DMS79 treated with DMSO at 0.1 percent for 48 hours (cell line): ENCODE measurements at regions not wholly inside any gene's neighbourhood (a gene's known extent, or its start where the extent isn't known, plus 50 kb on each side); places are given as distances from the start of the nearest gene placed in this dataset.
"Not testable (repeated sequence)": the region's sequence is repeated elsewhere in the genome, so short reads cannot be mapped to it uniquely, and the experiment has no call there.

Source experiments
- DNase-seq: peaks from one replicate; lab custom pipeline; 2025; lab: John Stamatoyannopoulos, UW

- no peak for DNase-seq
Measured at GRCh38 chr7:153087498-153087897, 327.9 kb downstream of the ACTR3B start.

- DNase-seq: no peak
Measured at GRCh38 chr7:153088601-153089000, 329.0 kb downstream of the ACTR3B start.

DNA sequence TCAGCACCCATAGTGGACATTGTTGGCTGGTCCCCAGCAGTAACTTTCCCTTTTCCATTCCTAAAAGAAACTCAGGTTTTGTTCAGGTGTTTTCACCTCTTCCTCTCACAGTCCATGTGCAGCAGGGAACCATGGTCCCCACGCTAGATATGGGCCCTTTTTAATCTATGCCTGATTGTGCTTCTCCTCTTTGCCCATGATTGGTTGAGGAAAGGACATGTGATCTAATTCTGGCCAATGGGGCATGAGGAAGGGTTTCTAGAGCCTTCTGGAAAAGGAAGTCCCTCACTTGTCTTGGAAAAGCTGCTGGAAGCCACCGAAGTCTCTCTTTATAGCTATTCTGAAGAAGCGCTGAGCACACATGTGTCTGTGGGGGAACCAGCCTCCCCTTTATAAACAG, 330.7 kb downstream of the ACTR3B start:
- no peak for DNase-seq

- DNase-seq: no peak
Measured at GRCh38 chr7:153090764-153091163, 331.2 kb downstream of the ACTR3B start.

DNA sequence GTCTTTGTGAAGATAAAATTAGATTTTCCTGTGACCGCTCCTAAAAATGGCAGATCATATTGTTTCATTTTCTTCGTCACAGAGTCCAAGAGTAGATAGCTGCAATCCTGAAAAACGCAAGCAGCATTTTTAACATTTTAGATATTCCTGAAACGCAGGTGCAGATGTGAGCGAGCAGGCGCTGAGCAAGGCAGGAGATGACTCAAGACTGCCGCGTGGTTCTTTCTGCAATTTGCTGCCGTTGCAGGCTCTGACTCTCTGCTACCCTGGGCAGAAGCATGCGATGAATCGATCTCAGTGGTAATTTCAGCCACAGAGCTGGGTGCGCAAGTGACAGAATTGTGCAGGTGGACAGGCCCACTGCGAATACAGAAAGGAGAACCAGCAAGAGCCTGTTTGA, 331.9 kb downstream of the ACTR3B start:
- DNase-seq: no peak

DNA sequence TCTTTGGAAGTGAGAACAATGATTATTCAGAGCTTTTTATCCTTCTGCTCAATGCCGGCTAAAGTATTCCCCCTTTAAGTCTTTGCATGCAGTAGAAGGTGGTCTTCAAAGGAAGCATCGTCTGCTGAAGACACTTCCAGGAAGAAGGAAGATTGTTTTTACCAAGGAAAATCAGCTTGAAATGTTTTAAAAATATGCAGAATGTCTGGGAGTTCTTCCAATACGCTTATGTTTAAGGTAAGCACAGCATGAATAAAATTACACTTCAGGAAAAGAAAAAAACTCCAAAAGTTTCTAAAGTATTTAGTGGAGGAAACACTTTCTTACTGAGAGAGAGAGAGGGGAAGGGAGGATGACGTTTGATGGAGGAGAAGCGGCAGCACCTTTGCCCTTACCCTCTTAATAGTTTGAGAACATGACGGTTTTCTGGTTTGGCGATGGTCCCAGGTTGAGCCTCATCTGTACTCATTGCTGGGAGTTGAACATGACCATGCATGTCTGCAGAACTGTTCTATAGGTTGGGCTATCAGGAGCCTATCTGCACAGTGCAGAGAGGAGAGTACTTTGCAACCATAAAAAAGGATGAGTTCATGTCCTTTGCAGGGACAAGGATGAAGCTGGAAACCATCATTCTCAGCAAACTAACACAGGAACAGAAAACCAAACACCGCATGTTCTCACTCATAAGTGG, 338.1 kb downstream of the ACTR3B start:
- no peak for DNase-seq

- no peak for DNase-seq
Measured at GRCh38 chr7:153099235-153099634, 339.7 kb downstream of the ACTR3B start.

GRCh38 chr7:153100691-153101237, 341.2 kb downstream of the ACTR3B start:
- DNase-seq: no peak

DNA sequence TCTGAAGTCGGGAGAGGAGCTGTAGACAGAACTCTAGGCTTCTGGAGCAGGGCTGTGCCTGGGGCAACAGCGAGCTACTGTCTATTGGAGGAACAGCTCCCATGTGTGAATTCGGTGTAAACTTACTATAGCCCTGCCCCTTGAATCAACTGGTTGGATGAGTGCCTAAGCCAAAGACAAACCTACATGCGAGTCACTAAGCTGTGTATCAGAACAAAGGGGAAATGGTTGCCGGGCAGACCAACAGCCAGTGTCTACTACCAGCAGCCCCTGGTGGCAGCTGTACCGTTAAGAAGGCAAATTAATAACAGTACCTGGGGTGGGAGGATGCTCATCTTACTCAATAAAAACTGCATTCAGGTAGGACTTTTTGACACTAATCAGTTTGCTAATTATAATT, 343.6 kb downstream of the ACTR3B start:
- DNase-seq: no peak

GRCh38 chr7:153107826-153108225, 348.3 kb downstream of the ACTR3B start:
- no peak for DNase-seq

GRCh38 chr7:153109566-153109965, 350.0 kb downstream of the ACTR3B start:
- DNase-seq: no peak

DNA sequence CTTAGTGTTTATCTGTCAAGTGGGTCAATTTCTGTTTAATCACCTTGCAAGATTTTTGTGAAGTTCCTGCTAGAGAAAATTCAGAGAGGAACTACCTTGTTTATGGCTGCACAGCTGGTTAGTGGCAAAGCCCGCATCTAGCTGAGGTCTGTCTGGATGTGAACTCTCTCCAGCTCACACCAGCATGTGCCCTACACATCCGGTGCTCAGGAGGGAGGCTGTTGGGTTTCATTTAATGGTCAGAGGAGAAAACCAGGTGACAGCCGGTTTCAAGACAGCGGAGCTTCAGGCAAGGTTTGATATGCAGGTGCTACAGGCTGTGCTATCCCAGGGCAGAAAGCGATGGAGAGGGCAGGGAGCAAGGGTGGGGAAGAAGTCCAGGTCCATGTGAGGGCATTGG, 351.1 kb downstream of the ACTR3B start:
- DNase-seq: no peak

- not testable (repeated sequence) for DNase-seq
Measured at GRCh38 chr7:153122255-153122654, 362.7 kb downstream of the ACTR3B start.

GRCh38 chr7:153130052-153130451, 370.5 kb downstream of the ACTR3B start:
- no peak for DNase-seq

DNA sequence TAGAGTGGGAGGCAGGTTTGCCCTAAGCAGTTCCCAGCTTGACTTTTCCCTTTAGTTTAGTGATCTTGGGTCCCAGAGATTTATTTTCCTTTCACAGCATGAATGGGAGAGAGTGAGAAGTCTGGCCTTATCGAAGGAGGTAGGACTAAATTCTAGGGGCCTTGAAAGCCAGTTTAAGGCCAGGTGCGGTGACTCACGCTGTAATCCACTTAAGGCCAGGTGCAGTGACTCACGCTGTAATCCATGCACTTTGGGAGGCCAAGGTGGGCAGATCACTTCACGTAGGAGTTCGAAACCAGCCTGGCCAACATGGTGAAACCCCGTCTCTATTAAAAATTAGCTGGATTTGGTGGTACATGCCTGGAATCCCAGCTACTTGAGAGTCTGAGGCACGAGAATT, 392.2 kb downstream of the ACTR3B start:
- no peak for DNase-seq

DNA sequence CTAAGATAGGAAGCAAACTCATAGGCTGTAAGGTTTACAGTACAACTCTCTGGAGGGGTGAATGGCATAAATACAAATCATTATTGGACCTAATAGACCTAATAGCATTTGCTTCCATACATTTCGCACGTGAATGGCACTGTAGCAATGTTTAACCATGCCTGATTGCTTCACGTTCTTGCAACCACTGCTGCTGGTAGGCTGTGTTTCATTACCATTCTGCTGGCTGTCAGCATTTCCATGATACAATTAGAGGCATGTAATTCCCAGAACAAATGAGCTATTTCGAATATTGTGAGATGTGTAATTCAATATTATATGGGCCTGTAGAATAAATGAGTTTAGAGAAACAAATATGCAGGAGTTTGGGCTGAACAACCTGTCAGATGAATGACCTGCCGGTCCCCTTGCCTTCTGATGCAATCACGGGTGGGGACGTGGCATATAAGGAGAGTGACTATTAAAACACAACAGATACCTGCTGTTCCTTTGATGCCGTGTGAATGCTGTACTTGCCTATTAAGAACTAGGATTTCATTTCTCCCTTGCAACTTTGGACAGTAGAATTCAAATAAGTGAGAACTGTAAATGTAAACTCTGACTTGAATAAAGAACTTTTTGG, 393.4 kb downstream of the ACTR3B start:
- no peak for DNase-seq

GRCh38 chr7:153158149-153158548, 398.6 kb downstream of the ACTR3B start:
- DNase-seq: no peak

- no peak for DNase-seq
Measured at GRCh38 chr7:153170287-153170686, 410.7 kb downstream of the ACTR3B start.

- no peak for DNase-seq
Measured at GRCh38 chr7:153185936-153186335, 426.4 kb downstream of the ACTR3B start.

GRCh38 chr7:153188161-153188560, 428.6 kb downstream of the ACTR3B start:
- DNase-seq: no peak

DNA sequence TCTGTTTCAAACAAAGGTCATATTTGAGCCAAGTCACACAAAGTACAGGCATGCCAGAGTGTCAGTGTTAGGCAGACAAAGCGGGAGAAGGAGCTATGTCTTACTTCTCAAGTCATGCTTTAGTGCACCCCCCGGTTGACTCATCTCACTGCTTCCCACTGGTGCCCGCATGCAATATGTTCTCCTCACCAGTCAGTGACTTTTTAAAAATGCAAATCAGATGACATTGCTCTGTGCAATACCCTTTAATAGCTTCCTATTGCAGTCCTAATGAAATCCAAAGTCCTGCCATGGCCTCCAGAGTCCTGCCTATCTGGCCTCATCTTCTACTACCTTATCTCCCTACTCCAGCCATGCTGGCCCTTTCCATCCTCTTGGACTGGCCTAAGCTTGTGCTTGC, 429.1 kb downstream of the ACTR3B start:
- DNase-seq: no peak

DNA sequence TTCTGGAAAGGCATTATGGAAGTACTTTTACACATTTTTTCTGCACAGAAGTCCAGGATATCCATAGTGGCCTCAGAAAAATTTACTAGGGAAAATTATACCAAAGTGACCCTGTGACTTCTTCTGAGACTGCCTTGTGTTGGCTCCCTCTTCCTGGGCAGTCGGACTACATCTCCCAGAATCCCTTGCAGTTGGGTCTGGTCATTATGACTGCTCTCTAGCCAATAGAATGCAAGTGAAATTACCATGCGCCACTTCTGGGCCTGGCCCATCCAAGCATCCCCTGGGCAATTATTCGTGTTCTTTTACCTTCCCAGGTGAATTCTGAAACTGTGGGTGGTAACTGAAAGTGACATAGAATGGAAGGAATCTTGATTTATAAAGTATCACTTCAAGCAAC, 430.9 kb downstream of the ACTR3B start:
- DNase-seq: no peak

DNA sequence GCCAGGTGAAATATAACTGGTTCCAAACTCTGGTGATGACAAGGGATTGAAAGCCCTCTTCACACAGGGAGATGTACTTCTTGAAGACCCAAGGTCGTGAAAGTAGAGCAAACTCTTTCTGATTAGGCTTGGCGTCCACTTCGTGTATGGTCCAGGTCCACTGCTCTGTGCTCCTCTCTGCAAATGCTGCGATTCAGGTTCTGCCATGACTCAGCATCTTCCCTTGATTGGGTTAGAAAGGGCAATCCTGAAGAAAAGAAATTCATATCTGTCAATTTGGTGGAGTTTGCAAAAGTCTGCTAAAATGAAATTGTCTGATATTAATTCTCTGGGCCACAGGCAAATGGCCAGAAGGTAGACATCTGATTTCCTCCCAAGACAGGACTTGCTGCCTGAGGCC, 431.4 kb downstream of the ACTR3B start:
- no peak for DNase-seq

DNA sequence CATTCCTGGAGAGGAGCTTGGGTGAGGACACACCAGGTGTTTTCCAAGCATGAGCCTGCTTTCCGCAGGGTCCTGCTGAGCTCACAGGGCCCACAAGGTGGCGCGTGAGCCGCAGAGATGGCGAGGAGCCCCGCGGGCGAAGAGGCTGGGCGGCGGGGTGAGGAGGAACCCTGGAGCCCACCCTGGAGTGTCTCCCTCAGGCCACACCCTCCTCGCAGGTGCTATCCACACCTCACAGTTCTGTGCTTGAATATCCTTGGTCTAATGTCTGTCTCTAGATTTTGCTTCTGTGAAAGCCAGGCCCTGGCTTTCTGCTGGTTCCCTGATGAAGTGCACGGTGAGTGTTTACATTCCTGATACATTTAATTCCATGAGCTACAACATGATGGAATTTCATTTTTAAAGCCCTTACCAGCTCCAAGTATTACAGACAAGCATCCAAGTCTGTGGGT, 433.6 kb downstream of the ACTR3B start:
- DNase-seq: no peak
